Bronchial epithelial cell (primary cell): ENCODE measurements at regions not wholly inside any gene's neighbourhood (a gene's known extent, or its start where the extent isn't known, plus 50 kb on each side); places are given as distances from the start of the nearest gene placed in this dataset.

ENCODE experiments used
- DNase-seq: peaks from one replicate; pipeline ENCODE4 v3.0.0-alpha.2; 2010; ENCODE audit warnings: low read depth
- FAIRE-seq: peaks from 2 replicates; lab custom pipeline; 2011; peaks lifted over from hg19 to GRCh38; lab: Jason Lieb, UNC
- H3K27me3 ChIP-seq: 2 replicates; pipeline ENCODE4 v1.5.1; 2011; ENCODE audit warnings: low read length; ENCODE audit not compliant: control insufficient read depth, insufficient read depth
- H3K36me3 ChIP-seq: 2 replicates; pipeline ENCODE4 v1.5.1; 2011; ENCODE audit warnings: low read length; ENCODE audit not compliant: control insufficient read depth, insufficient read depth
- H3K4me3 ChIP-seq: 2 replicates; pipeline ENCODE4 v1.5.1; 2011; ENCODE audit warnings: mild to moderate bottlenecking, low read depth, low read length, control low read depth
- CTCF ChIP-seq: IDR thresholded peaks from 2 replicates; pipeline ENCODE4 v1.5.1; 2011; ENCODE audit warnings: mild to moderate bottlenecking, moderate library complexity, low read length, control low read depth, inconsistent platforms; ENCODE audit not compliant: insufficient read depth, severe bottlenecking

- Histone ChIP-seq H3K4me3 (no peak overlapping the region), H3K36me3 (no peaks in the 10 kb centered on the region), H3K27me3 (no peaks in the 10 kb centered on the region)
- FAIRE-seq (no peak), DNase-seq (no peak)
- no peak for TF ChIP-seq CTCF
Measured at GRCh38 chr1:5286244-5286643, 631.8 kb downstream of the AJAP1 start.

DNA sequence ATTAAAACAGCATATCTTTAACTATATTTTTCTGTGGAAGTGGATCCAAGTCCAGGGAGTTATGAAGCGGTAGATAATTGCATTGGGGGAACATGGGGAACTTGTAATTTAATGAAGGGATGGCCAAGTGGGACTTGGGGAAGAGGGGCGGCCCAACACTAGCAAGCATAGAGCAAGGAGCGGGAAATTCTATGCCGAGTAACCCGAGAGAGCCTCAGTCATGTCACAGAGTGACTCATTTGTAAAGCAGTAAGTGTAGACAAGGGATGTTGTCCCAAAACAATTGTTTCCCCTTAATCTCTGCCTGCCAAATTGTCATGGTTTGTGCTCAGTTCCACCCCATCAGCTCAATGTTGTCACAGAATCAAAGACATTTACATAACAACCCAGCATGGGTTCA, 620.1 kb downstream of the AJAP1 start:
- Histone ChIP-seq H3K27me3 (no peaks in the 10 kb centered on the region), H3K36me3 (no peaks in the 10 kb centered on the region), H3K4me3 (no peak overlapping the region)
- no peak for DNase-seq
- no peak for TF ChIP-seq CTCF
- FAIRE-seq: no peak

DNA sequence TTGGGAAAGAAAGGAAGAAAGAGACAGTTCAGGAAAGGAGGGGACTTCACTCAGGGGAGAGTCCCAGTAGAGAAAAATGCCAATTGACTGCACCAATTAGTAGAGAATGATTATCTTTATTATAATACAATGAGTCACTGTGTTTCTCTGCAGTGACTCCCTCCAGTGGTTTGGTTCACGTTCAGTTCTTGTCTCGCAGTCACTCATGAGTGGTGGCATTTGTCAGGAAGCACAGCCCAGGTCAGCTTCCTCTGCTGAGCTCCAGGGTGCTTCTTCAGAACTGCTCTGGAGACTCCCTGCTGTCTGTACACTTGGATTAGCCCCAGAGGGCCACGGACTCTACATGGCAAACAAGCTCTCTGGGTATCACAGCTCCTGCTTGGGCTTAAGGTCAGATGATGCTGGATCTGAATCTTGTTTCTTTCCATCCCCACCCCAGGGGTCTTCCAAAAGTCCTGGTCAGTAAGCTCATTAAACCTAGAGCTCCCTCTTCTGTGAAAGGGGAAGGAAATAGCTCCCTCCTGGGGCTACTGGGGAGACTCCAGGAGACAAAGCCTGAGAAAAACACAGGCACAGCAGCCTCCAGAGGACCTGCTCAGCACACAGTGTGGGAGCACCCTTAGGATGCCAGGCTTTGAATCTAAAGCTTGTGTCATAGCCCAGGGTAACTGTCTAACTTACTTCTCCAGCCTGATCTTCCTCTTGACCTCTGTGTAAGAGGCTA, 619.0 kb downstream of the AJAP1 start:
- FAIRE-seq (no peak), DNase-seq (no peak)
- H3K36me3 ChIP-seq: no peaks in the 10 kb centered on the region
- H3K4me3 ChIP-seq: no peak overlapping the region
- no peak for TF ChIP-seq CTCF
- no peaks in the 10 kb centered on the region for H3K27me3 ChIP-seq

DNA sequence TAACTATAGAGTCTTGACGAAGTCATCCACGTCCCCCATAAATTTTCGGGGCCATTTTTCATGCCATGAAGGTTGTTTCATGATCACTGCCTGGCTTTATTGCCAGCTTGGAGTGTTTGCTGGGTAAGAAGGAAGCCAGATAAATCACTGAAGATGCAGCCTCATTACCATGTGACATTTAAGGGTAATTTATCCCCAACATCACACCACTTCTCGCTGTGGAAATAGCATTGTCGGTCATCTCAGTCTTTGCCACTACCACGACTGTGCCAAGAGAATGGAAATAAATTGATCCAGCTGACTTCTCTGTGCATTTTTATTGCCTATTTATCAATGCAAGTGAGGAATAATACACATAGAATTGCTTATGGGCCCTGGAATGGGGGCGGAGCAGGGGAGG, 617.9 kb downstream of the AJAP1 start:
- no peaks in the 10 kb centered on the region for H3K27me3 ChIP-seq
- FAIRE-seq: no peak
- no peak for TF ChIP-seq CTCF
- no peak overlapping the region for H3K4me3 ChIP-seq
- no peaks in the 10 kb centered on the region for H3K36me3 ChIP-seq
- no peak for DNase-seq

DNA sequence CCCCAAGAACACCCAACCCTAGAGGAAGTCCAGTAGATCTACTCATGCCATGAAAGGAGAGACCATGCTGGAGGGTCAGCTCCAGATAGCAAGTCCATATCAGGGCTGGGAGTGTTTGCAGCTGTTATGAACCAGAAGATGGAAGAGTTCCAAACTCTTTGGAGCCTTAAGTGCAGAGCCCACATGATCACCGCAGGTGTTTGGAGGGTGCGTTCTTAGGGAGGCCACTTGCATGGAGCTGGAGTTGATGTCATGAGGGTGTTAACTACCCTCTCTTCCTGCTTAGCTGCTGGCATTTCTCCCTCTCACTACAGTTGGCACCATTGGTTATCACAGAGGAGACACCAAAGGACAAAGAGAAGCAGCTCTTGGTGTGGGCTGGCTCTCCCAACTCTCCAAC, 616.9 kb downstream of the AJAP1 start:
- DNase-seq (no peak), FAIRE-seq (no peak)
- Histone ChIP-seq H3K27me3 (no peaks in the 10 kb centered on the region), H3K36me3 (no peaks in the 10 kb centered on the region), H3K4me3 (no peak overlapping the region)
- no peak for TF ChIP-seq CTCF

GRCh38 chr1:5269901-5270300, 615.5 kb downstream of the AJAP1 start:
- FAIRE-seq (no peak), DNase-seq (no peak)
- Histone ChIP-seq H3K27me3 (no peaks in the 10 kb centered on the region), H3K4me3 (no peak overlapping the region), H3K36me3 (no peaks in the 10 kb centered on the region)
- no peak for TF ChIP-seq CTCF
